Suprapubic skin (tissue), 4 donors: ENCODE measurements at regions not wholly inside any gene's neighbourhood (a gene's known extent, or its start where the extent isn't known, plus 50 kb on each side); places are given as distances from the start of the nearest gene placed in this dataset.

Experiments used
- EP300 ChIP-seq: sonication (generic); formaldehyde crosslinking; IDR thresholded peaks from one replicate; pipeline ENCODE4 v1.6.1; 2017; ENCODE audit warnings: antibody characterized with exemption
- POLR2AphosphoS5 ChIP-seq, 3 donors: sonication (generic); formaldehyde crosslinking; IDR thresholded peaks; one replicate each; pipeline ENCODE4 v1.6.1; 2017; ENCODE audit warnings: antibody characterized with exemption in 3 of 3

DNA sequence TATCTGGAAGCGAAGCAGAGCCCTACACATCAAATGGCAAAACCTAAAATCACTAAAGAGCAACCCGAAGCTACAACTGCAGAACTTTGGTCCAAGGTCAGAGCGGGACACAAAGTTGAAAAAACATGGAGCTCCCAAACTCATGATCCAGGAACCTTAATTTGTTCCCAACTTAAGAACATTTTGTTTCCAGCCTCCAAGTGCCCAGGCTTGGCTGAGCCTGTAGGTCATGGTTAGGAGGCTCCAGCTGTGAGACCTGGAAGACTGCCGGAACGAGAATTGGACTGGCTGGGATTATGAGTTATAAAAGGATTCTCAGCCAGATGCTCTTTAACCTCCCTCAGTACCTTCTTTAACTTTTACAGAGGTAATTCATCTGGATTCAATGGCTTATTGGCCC is 349.1 kb upstream of the DDX53 start:
- TF ChIP-seq EP300 (no peak), POLR2AphosphoS5 (IDR thresholded peaks at IDR 0.05) (no peak)
